ENCODE measurements at regions not wholly inside any gene's neighbourhood (a gene's known extent, or its start where the extent isn't known, plus 50 kb on each side); places are given as distances from the start of the nearest gene placed in this dataset.

DNA sequence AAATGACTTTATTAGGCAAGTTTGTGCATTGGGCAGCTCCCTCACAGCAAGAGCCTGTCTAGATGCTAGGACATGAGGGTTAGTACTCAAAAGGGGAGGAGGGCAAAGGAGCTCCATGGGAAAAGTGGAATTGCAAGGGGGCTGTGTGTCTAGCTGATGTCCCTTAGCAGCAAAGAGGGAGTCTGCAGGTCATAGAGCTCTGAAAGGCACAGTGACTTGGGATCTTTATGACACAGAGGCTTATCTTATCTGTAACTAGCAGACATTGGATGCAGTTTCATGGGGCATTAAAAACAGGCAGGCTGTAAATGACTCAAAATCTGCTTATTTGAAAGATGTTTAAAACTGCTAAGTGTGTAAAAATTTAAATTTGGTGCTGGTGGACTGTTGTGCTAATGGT, 556.2 kb upstream of the FZD8 start:
- H4K20me1 ChIP-seq (ENCODE audit: insufficient read depth, low read length), result no peaks in the 10 kb centered on the region
- no peaks in the 10 kb centered on the region for H3K9me3 ChIP-seq (ENCODE audit: low read depth, low read length)
- no peaks in the 10 kb centered on the region for H3K4me1 ChIP-seq (ENCODE audit: insufficient read depth, low read length)
- no peak overlapping the region for H3K4me3 ChIP-seq (ENCODE audit: insufficient read depth, low read length)
- TF ChIP-seq, protein P1, sequence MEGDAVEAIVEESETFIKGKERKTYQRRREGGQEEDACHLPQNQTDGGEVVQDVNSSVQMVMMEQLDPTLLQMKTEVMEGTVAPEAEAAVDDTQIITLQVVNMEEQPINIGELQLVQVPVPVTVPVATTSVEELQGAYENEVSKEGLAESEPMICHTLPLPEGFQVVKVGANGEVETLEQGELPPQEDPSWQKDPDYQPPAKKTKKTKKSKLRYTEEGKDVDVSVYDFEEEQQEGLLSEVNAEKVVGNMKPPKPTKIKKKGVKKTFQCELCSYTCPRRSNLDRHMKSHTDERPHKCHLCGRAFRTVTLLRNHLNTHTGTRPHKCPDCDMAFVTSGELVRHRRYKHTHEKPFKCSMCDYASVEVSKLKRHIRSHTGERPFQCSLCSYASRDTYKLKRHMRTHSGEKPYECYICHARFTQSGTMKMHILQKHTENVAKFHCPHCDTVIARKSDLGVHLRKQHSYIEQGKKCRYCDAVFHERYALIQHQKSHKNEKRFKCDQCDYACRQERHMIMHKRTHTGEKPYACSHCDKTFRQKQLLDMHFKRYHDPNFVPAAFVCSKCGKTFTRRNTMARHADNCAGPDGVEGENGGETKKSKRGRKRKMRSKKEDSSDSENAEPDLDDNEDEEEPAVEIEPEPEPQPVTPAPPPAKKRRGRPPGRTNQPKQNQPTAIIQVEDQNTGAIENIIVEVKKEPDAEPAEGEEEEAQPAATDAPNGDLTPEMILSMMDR (IDR thresholded peaks at IDR 0.05; ENCODE audit: extremely low read depth, low read depth, low read length), result no peak
- H3K27ac ChIP-seq (ENCODE audit: low read depth, low read length), result no peak overlapping the region
- no peaks in the 10 kb centered on the region for H3K79me2 ChIP-seq (ENCODE audit: insufficient read depth, low read length)
- no peaks in the 10 kb centered on the region for H3K27me3 ChIP-seq (ENCODE audit: insufficient read depth, low read length)
- H3K4me2 ChIP-seq (ENCODE audit: insufficient read depth, low read length), result no peak overlapping the region
- no peaks in the 10 kb centered on the region for H3K36me3 ChIP-seq (ENCODE audit: insufficient read depth, low read length)
- H2AFZ ChIP-seq (ENCODE audit: low read length), result no peak overlapping the region
- no peak for DNase-seq (ENCODE audit: insufficient read length, low spot score, missing footprints)

DNA sequence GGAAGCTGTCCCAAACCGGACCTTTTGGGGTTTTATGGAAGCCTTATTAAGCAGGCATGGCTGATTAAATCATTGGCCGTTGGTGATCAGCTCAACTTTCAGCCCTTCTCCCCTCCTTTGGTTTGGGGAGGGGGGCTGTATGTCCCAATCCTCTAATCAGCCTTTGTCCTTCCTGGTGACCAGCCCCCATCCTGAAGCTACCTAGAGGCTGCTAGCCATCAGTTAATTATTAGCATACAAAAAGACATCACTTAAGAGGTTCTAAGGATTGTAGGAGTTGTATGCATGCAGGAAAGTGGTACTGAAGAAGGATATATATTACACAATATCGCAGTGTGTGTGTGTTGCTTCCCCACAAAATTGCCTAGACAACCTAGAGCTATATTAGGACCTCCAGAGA, 553.3 kb upstream of the FZD8 start:
- no peak overlapping the region for H2AFZ ChIP-seq (ENCODE audit: low read length)
- no peaks in the 10 kb centered on the region for H3K27me3 ChIP-seq (ENCODE audit: insufficient read depth, low read length)
- TF ChIP-seq, protein P1 (IDR thresholded peaks at IDR 0.05; ENCODE audit: extremely low read depth, low read depth, low read length), result no peak
- H3K4me3 ChIP-seq (ENCODE audit: insufficient read depth, low read length), result no peak overlapping the region
- DNase-seq (ENCODE audit: insufficient read length, low spot score, missing footprints), result no peak
- no peaks in the 10 kb centered on the region for H4K20me1 ChIP-seq (ENCODE audit: insufficient read depth, low read length)
- no peaks in the 10 kb centered on the region for H3K79me2 ChIP-seq (ENCODE audit: insufficient read depth, low read length)
- H3K4me2 ChIP-seq (ENCODE audit: insufficient read depth, low read length), result no peak overlapping the region
- no peaks in the 10 kb centered on the region for H3K36me3 ChIP-seq (ENCODE audit: insufficient read depth, low read length)
- H3K4me1 ChIP-seq (ENCODE audit: insufficient read depth, low read length), result no peaks in the 10 kb centered on the region
- no peaks in the 10 kb centered on the region for H3K9me3 ChIP-seq (ENCODE audit: low read depth, low read length)
- no peak overlapping the region for H3K27ac ChIP-seq (ENCODE audit: low read depth, low read length)

DNA sequence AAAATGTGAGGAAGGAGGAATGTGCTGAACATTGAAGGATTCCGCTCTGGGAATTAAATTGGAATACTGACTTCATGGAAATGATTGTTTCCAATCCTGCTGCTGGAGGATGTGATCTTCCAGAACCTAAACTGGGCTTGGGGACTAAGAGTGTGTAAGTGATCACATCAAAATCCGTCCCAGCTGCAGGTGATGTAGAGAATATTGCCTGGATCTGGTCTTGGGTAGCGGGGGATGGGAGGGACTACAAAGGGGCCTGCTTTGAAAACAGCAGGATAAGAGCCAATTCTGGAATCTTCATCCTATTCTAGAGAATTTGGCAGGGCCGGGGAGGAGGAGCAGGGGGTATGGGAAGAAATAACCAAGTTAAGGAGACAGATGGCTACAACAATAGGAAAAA, 552.2 kb upstream of the FZD8 start:
- H3K4me1 ChIP-seq (ENCODE audit: insufficient read depth, low read length), result no peaks in the 10 kb centered on the region
- no peaks in the 10 kb centered on the region for H3K79me2 ChIP-seq (ENCODE audit: insufficient read depth, low read length)
- no peaks in the 10 kb centered on the region for H4K20me1 ChIP-seq (ENCODE audit: insufficient read depth, low read length)
- no peak overlapping the region for H2AFZ ChIP-seq (ENCODE audit: low read length)
- H3K4me2 ChIP-seq (ENCODE audit: insufficient read depth, low read length), result no peak overlapping the region
- H3K9me3 ChIP-seq (ENCODE audit: low read depth, low read length), result no peaks in the 10 kb centered on the region
- H3K36me3 ChIP-seq (ENCODE audit: insufficient read depth, low read length), result no peaks in the 10 kb centered on the region
- H3K27ac ChIP-seq (ENCODE audit: low read depth, low read length), result no peak overlapping the region
- no peak overlapping the region for H3K4me3 ChIP-seq (ENCODE audit: insufficient read depth, low read length)
- TF ChIP-seq, protein P1 (IDR thresholded peaks at IDR 0.05; ENCODE audit: extremely low read depth, low read depth, low read length), result no peak
- H3K27me3 ChIP-seq (ENCODE audit: insufficient read depth, low read length), result no peaks in the 10 kb centered on the region
- no peak for DNase-seq (ENCODE audit: insufficient read length, low spot score, missing footprints)

DNA sequence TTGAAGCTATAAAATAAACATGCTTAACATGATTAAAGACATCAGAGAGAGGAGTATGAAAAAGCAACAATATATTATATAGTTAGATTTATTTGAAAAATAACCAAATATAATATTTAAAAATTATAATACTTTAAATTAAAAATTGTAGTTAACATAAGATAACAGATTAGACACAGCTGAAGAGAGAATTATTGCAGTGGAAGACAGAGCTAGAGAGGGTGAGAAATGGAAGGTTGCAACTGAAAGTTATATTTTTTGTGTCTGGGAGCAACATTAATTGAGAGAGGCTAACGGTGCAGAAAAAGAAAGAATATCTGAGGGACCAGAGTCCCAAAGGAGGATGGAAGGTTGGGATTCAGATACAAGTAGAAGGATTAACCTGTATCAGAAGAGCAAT, 548.9 kb upstream of the FZD8 start:
- H3K79me2 ChIP-seq (ENCODE audit: insufficient read depth, low read length), result no peaks in the 10 kb centered on the region
- H3K9me3 ChIP-seq (ENCODE audit: low read depth, low read length), result no peaks in the 10 kb centered on the region
- H3K27ac ChIP-seq (ENCODE audit: low read depth, low read length), result no peak overlapping the region
- TF ChIP-seq, protein P1 (IDR thresholded peaks at IDR 0.05; ENCODE audit: extremely low read depth, low read depth, low read length), result no peak
- H4K20me1 ChIP-seq (ENCODE audit: insufficient read depth, low read length), result no peaks in the 10 kb centered on the region
- no peak for DNase-seq (ENCODE audit: insufficient read length, low spot score, missing footprints)
- no peak overlapping the region for H3K4me3 ChIP-seq (ENCODE audit: insufficient read depth, low read length)
- no peaks in the 10 kb centered on the region for H3K36me3 ChIP-seq (ENCODE audit: insufficient read depth, low read length)
- H3K27me3 ChIP-seq (ENCODE audit: insufficient read depth, low read length), result no peaks in the 10 kb centered on the region
- no peak overlapping the region for H2AFZ ChIP-seq (ENCODE audit: low read length)
- no peaks in the 10 kb centered on the region for H3K4me1 ChIP-seq (ENCODE audit: insufficient read depth, low read length)
- no peak overlapping the region for H3K4me2 ChIP-seq (ENCODE audit: insufficient read depth, low read length)

Data from osteoblast (primary cell).